Activated CD4-positive, alpha-beta T cell treated with anti-CD3 and anti-CD28 coated beads, Interleukin-2, amount 10 ng/mL, durations not matched to agents 24 days and 14 days (primary cell): ENCODE measurements at regions not wholly inside any gene's neighbourhood (a gene's known extent, or its start where the extent isn't known, plus 50 kb on each side); places are given as distances from the start of the nearest gene placed in this dataset.
"Not testable (repeated sequence)": the region's sequence is repeated elsewhere in the genome, so short reads cannot be mapped to it uniquely, and the experiment has no call there.

Experiments
- DNase-seq: peaks from one replicate; pipeline ENCODE4 v3.0.0; 2022
- H3K27ac Mint-ChIP-seq: one replicate; pipeline ENCODE4 v1.8.0; 2022; ENCODE audit warnings: mild to moderate bottlenecking, mixed read lengths
- H3K27me3 Mint-ChIP-seq: one replicate; pipeline ENCODE4 v1.8.0; 2022; ENCODE audit warnings: mixed read lengths
- H3K36me3 Mint-ChIP-seq: one replicate; pipeline ENCODE4 v1.8.0; 2022; ENCODE audit warnings: low read depth, mild to moderate bottlenecking, mixed read lengths
- H3K4me1 Mint-ChIP-seq: one replicate; pipeline ENCODE4 v1.8.0; 2021; ENCODE audit warnings: mixed read lengths
- H3K4me3 Mint-ChIP-seq: one replicate; pipeline ENCODE4 v1.8.0; 2022; ENCODE audit warnings: mild to moderate bottlenecking, moderate library complexity, mixed read lengths
- H3K9me3 Mint-ChIP-seq: one replicate; pipeline ENCODE4 v1.8.0; 2021; ENCODE audit warnings: mixed read lengths
- intact Hi-C: fragments of 100-400 bp; cut with micrococcal nuclease; formaldehyde crosslinking; loops from one replicate; pipeline ENCODE4 v1.15.1; 2023

GRCh38 chr3:140769951-140770350 lies 92.1 kb downstream of the TRIM42 start:
- H3K27me3 Mint-ChIP-seq, result no peaks in the 10 kb centered on the region

GRCh38 chr3:140770977-140771667 lies 93.3 kb downstream of the TRIM42 start:
- H3K27me3 Mint-ChIP-seq, result no peaks in the 10 kb centered on the region
- peaks cover under 1% of the 10 kb centered on the region for H3K9me3 Mint-ChIP-seq
- intact Hi-C loops, result no loop called here
- H3K36me3 Mint-ChIP-seq, result no peaks in the 10 kb centered on the region
- H3K4me1 Mint-ChIP-seq, result peaks cover 5% of the 10 kb centered on the region
- DNase-seq, result no peak
- H3K27ac Mint-ChIP-seq, result no peak overlapping the region
- H3K4me3 Mint-ChIP-seq, result no peak overlapping the region

More at GRCh38 chr3:140769951-140770350, 92.1 kb downstream of the TRIM42 start:
- peaks cover 5% of the 10 kb centered on the region for H3K4me1 Mint-ChIP-seq
- no peak overlapping the region for H3K27ac Mint-ChIP-seq
- DNase-seq, result no peak
- no peaks in the 10 kb centered on the region for H3K9me3 Mint-ChIP-seq
- no peaks in the 10 kb centered on the region for H3K36me3 Mint-ChIP-seq
- no peak overlapping the region for H3K4me3 Mint-ChIP-seq
- intact Hi-C loops, result no loop called here

- Mint-ChIP-seq H3K27ac (no peak overlapping the region), H3K4me1 (peaks cover 2% of the 10 kb centered on the region), H3K4me3 (no peak overlapping the region), H3K9me3 (peaks cover 8% of the 10 kb centered on the region), H3K36me3 (no peaks in the 10 kb centered on the region), H3K27me3 (no peaks in the 10 kb centered on the region)
- intact Hi-C loops, result no loop called here
- no peak for DNase-seq
Observed at GRCh38 chr3:140777631-140778233, 99.9 kb downstream of the TRIM42 start.

- H3K36me3 Mint-ChIP-seq, result no peaks in the 10 kb centered on the region
- intact Hi-C loops, result no loop called here
- no peak overlapping the region for H3K4me3 Mint-ChIP-seq
- H3K4me1 Mint-ChIP-seq, result no peaks in the 10 kb centered on the region
- no peak for DNase-seq
- H3K27ac Mint-ChIP-seq, result no peak overlapping the region
- H3K27me3 Mint-ChIP-seq, result no peaks in the 10 kb centered on the region
- H3K9me3 Mint-ChIP-seq, result peaks cover 7% of the 10 kb centered on the region
Observed at GRCh38 chr3:140791368-140791767, 113.5 kb downstream of the TRIM42 start.

GRCh38 chr3:140794507-140794906 lies 116.6 kb downstream of the TRIM42 start:
- Mint-ChIP-seq H3K9me3 (peaks cover 7% of the 10 kb centered on the region), H3K27ac (no peak overlapping the region), H3K27me3 (no peaks in the 10 kb centered on the region), H3K4me1 (no peaks in the 10 kb centered on the region), H3K4me3 (no peak overlapping the region), H3K36me3 (no peaks in the 10 kb centered on the region)
- intact Hi-C loops, result no loop called here
- no peak for DNase-seq

- H3K27ac Mint-ChIP-seq, H3K36me3 Mint-ChIP-seq, H3K4me1 Mint-ChIP-seq, DNase-seq, intact Hi-C loops, H3K4me3 Mint-ChIP-seq, H3K27me3 Mint-ChIP-seq: not testable (repeated sequence)
- H3K9me3 Mint-ChIP-seq, result peaks cover 20% of the 10 kb centered on the region
Observed at GRCh38 chr3:140802898-140803297, 125.0 kb downstream of the TRIM42 start.

GRCh38 chr3:140809316-140809715 lies 131.5 kb downstream of the TRIM42 start:
- no peak overlapping the region for H3K4me3 Mint-ChIP-seq

GRCh38 chr3:140816372-140817195 lies 125.1 kb upstream of the SLC25A36 start:
- no peak for DNase-seq
- peaks cover 5% of the 10 kb centered on the region for H3K27me3 Mint-ChIP-seq
- H3K9me3 Mint-ChIP-seq, result no peaks in the 10 kb centered on the region
- H3K36me3 Mint-ChIP-seq, result no peaks in the 10 kb centered on the region
- no peak overlapping the region for H3K27ac Mint-ChIP-seq
- intact Hi-C loops, result no loop called here
- no peaks in the 10 kb centered on the region for H3K4me1 Mint-ChIP-seq
- no peak overlapping the region for H3K4me3 Mint-ChIP-seq

More at GRCh38 chr3:140809316-140809715, 131.5 kb downstream of the TRIM42 start:
- Mint-ChIP-seq H3K36me3 (no peaks in the 10 kb centered on the region), H3K27me3 (peaks cover 2% of the 10 kb centered on the region), H3K9me3 (no peaks in the 10 kb centered on the region), H3K4me1 (no peaks in the 10 kb centered on the region), H3K27ac (no peak overlapping the region)
- DNase-seq, result no peak
- intact Hi-C loops, result no loop called here

- H3K4me3 Mint-ChIP-seq, result no peak overlapping the region
- H3K4me1 Mint-ChIP-seq, result no peaks in the 10 kb centered on the region
- no peak for DNase-seq
- H3K9me3 Mint-ChIP-seq, result no peaks in the 10 kb centered on the region
- no peak overlapping the region for H3K27ac Mint-ChIP-seq
- H3K27me3 Mint-ChIP-seq, result no peaks in the 10 kb centered on the region
- H3K36me3 Mint-ChIP-seq, result no peaks in the 10 kb centered on the region
- intact Hi-C loops, result no loop called here
Observed at GRCh38 chr3:140821493-140821892, 120.1 kb upstream of the SLC25A36 start.

GRCh38 chr3:140822401-140823047 lies 119.1 kb upstream of the SLC25A36 start:
- Mint-ChIP-seq H3K4me1 (no peaks in the 10 kb centered on the region), H3K4me3 (no peak overlapping the region), H3K36me3 (no peaks in the 10 kb centered on the region), H3K27ac (no peak overlapping the region), H3K9me3 (no peaks in the 10 kb centered on the region), H3K27me3 (no peaks in the 10 kb centered on the region)
- DNase-seq, result no peak
- intact Hi-C loops, result no loop called here

GRCh38 chr3:140823106-140823505 lies 118.5 kb upstream of the SLC25A36 start:
- H3K27ac Mint-ChIP-seq, result no peak overlapping the region
- DNase-seq, result no peak
- no peaks in the 10 kb centered on the region for H3K27me3 Mint-ChIP-seq
- H3K36me3 Mint-ChIP-seq, result no peaks in the 10 kb centered on the region
- intact Hi-C loops, result no loop called here
- no peaks in the 10 kb centered on the region for H3K9me3 Mint-ChIP-seq
- no peak overlapping the region for H3K4me3 Mint-ChIP-seq
- no peaks in the 10 kb centered on the region for H3K4me1 Mint-ChIP-seq

GRCh38 chr3:140827894-140828293 lies 113.7 kb upstream of the SLC25A36 start:
- H3K4me1 Mint-ChIP-seq, result peaks cover 3% of the 10 kb centered on the region

GRCh38 chr3:140828585-140828984 lies 113.1 kb upstream of the SLC25A36 start:
- peaks cover 5% of the 10 kb centered on the region for H3K27me3 Mint-ChIP-seq
- DNase-seq, result no peak
- H3K27ac Mint-ChIP-seq, result no peak overlapping the region
- H3K36me3 Mint-ChIP-seq, result no peaks in the 10 kb centered on the region
- intact Hi-C loops, result no loop called here
- H3K4me1 Mint-ChIP-seq, result peaks cover 5% of the 10 kb centered on the region
- H3K9me3 Mint-ChIP-seq, result no peaks in the 10 kb centered on the region
- no peak overlapping the region for H3K4me3 Mint-ChIP-seq

More at GRCh38 chr3:140827894-140828293, 113.7 kb upstream of the SLC25A36 start:
- no peaks in the 10 kb centered on the region for H3K9me3 Mint-ChIP-seq
- no peak overlapping the region for H3K4me3 Mint-ChIP-seq
- no peak for DNase-seq
- H3K36me3 Mint-ChIP-seq, result no peaks in the 10 kb centered on the region
- no peak overlapping the region for H3K27ac Mint-ChIP-seq
- H3K27me3 Mint-ChIP-seq, result peaks cover 3% of the 10 kb centered on the region
- intact Hi-C loops, result no loop called here

- DNase-seq, result no peak
- Mint-ChIP-seq H3K4me1 (peaks cover 7% of the 10 kb centered on the region), H3K27me3 (peaks cover 13% of the 10 kb centered on the region), H3K9me3 (no peaks in the 10 kb centered on the region), H3K27ac (no peak overlapping the region), H3K36me3 (no peaks in the 10 kb centered on the region), H3K4me3 (no peak overlapping the region)
- intact Hi-C loops, result no loop called here
Observed at GRCh38 chr3:140829796-140830195, 111.8 kb upstream of the SLC25A36 start.
